ENCODE measurements at regions not wholly inside any gene's neighbourhood (a gene's known extent, or its start where the extent isn't known, plus 50 kb on each side); places are given as distances from the start of the nearest gene placed in this dataset.

DNA sequence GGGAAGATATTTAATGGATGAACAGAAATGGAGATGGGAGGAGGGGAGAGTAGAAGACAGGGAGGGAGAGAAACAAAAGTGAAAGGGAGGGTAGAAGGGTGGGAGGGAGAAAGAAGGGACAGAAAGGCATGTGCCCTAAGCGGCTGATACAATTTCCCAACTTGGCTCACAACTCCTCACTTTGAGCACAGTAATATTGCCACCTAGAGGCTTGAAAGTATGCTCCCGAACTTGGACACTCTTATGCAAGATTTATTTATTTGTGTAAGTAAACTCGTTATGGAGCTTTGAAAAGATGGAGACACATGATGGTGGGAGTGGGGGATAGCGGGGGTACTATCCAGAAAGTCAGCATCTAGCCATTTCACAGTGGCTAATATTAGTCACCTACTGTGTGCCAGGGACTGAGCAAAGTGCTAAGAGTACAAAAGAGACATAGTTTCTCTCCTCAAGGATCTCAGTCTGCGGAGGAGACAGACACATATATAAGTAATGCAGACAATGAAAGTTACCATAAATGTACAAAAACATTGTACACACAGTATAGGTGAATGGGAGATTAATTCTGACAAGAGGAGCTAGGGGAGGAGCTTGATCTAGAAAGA is 189.7 kb downstream of the SEC16B start:
- H3K4me1 ChIP-seq (ENCODE audit: control insufficient read depth in 2 of 2, insufficient read depth in 2 of 2, low read length in 1 of 2), result peaks cover 0 to 2% of the 10 kb centered on the region in 2 donors
- no peaks in the 10 kb centered on the region for H3K9me3 ChIP-seq (ENCODE audit: control insufficient read depth in 2 of 2, insufficient read depth in 1 of 2, low read depth in 1 of 2, low read length in 1 of 2)
- WGBS, 2 donors, result 23 to 27% methylated on average over 5 of the region's 5 CpGs

GRCh38 chr1:177779166-177779965 is 190.5 kb downstream of the SEC16B start:
- Histone ChIP-seq H3K4me1 (ENCODE audit: control insufficient read depth in 2 of 2, insufficient read depth in 2 of 2, low read length in 1 of 2) (no peaks in the 10 kb centered on the region), H3K27ac (ENCODE audit: low read depth in 2 of 2, low read length in 1 of 2) (no peak overlapping the region), H3K9me3 (ENCODE audit: control insufficient read depth in 2 of 2, insufficient read depth in 1 of 2, low read depth in 1 of 2, low read length in 1 of 2) (no peaks in the 10 kb centered on the region), H3K36me3 (ENCODE audit: control insufficient read depth in 2 of 2, insufficient read depth in 2 of 2, low read length in 1 of 2) (no peaks in the 10 kb centered on the region), H3K27me3 (ENCODE audit: control insufficient read depth in 1 of 2, insufficient read depth in 2 of 2, low read length in 2 of 2) (no peaks in the 10 kb centered on the region), H3K4me3 (ENCODE audit: low read depth in 1 of 2, low read length in 2 of 2) (no peak overlapping the region)
- 63 to 69% methylated on average over 10 of the region's 10 CpGs for WGBS, 2 donors

More for the DNA sequence above, 189.7 kb downstream of the SEC16B start:
- Histone ChIP-seq H3K27ac (ENCODE audit: low read depth in 2 of 2, low read length in 1 of 2) (no peak overlapping the region), H3K4me3 (ENCODE audit: low read depth in 1 of 2, low read length in 2 of 2) (no peak overlapping the region), H3K36me3 (ENCODE audit: control insufficient read depth in 2 of 2, insufficient read depth in 2 of 2, low read length in 1 of 2) (no peaks in the 10 kb centered on the region), H3K27me3 (ENCODE audit: control insufficient read depth in 1 of 2, insufficient read depth in 2 of 2, low read length in 2 of 2) (no peaks in the 10 kb centered on the region)

GRCh38 chr1:177775924-177776323 is 193.9 kb downstream of the SEC16B start:
- Histone ChIP-seq H3K9me3 (ENCODE audit: control insufficient read depth in 2 of 2, insufficient read depth in 1 of 2, low read depth in 1 of 2, low read length in 1 of 2) (peaks cover 0 to 3% of the 10 kb centered on the region in 2 donors), H3K4me3 (ENCODE audit: low read depth in 1 of 2, low read length in 2 of 2) (no peak overlapping the region)
- WGBS, 2 donors, result 56 to 67% methylated on average over 4 of the region's 4 CpGs

DNA sequence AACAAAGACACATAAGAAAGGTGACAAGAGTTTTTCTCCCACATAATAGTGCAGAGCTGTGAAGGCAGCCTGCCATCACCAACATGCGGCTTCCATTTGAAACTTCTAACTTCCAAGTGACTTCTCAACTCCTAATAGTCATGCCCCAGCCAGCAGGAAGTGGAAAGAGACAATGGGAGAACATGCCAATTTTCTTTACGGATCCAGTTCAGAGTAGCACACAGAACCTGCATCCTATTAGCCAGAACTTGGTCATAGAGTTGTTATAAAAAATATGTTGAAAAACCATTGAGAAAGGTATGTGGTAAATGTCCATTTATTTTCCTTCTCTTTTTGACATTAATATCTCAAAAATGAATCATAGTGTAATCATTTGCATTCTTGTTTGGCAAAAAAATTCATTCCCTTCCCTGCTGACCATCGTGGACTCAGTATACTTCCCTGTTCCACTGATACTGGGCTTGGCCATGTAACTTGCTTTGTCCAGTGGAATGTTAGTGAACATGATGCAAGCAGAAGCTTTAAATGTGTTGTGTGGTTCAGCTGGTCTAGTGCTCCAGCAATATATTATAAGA is 197.4 kb downstream of the SEC16B start:
- no peaks in the 10 kb centered on the region for H3K36me3 ChIP-seq (ENCODE audit: control insufficient read depth in 2 of 2, insufficient read depth in 2 of 2, low read length in 1 of 2)
- H3K27me3 ChIP-seq (ENCODE audit: control insufficient read depth in 1 of 2, insufficient read depth in 2 of 2, low read length in 2 of 2), result no peaks in the 10 kb centered on the region
- WGBS, 2 donors, result 80 to 83% methylated on average over 3 of the region's 3 CpGs
- H3K9me3 ChIP-seq (ENCODE audit: control insufficient read depth in 2 of 2, insufficient read depth in 1 of 2, low read depth in 1 of 2, low read length in 1 of 2), result peaks cover 0 to 3% of the 10 kb centered on the region in 2 donors
- H3K4me3 ChIP-seq (ENCODE audit: low read depth in 1 of 2, low read length in 2 of 2), result no peak overlapping the region
- no peaks in the 10 kb centered on the region for H3K4me1 ChIP-seq (ENCODE audit: control insufficient read depth in 2 of 2, insufficient read depth in 2 of 2, low read length in 1 of 2)
- H3K27ac ChIP-seq (ENCODE audit: low read depth in 2 of 2, low read length in 1 of 2), result peak overlapping the region in 1 of 2 donors; percentile 3

More at GRCh38 chr1:177775924-177776323, 193.9 kb downstream of the SEC16B start:
- H3K4me1 ChIP-seq (ENCODE audit: control insufficient read depth in 2 of 2, insufficient read depth in 2 of 2, low read length in 1 of 2), result no peaks in the 10 kb centered on the region
- no peak overlapping the region for H3K27ac ChIP-seq (ENCODE audit: low read depth in 2 of 2, low read length in 1 of 2)
- H3K36me3 ChIP-seq (ENCODE audit: control insufficient read depth in 2 of 2, insufficient read depth in 2 of 2, low read length in 1 of 2), result no peaks in the 10 kb centered on the region
- H3K27me3 ChIP-seq (ENCODE audit: control insufficient read depth in 1 of 2, insufficient read depth in 2 of 2, low read length in 2 of 2), result no peaks in the 10 kb centered on the region

DNA sequence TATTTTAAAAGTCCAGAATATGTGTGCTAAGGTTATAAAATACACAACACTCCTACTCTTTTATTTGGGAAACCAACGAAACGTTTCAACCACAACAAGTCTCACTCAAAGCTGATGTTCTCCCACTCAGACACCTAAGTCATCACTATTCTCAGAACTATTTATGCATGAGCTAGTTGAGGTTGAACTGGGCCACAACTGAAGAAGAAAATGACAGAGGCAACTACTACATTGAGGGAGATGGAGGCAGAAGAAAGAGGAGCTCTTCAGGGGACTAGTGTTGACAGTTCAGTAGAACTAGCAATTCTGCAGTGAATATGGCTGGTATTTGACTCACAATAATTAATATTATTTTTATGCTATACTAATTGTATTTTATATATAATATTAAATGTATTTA is 198.2 kb downstream of the SEC16B start:
- Histone ChIP-seq H3K4me1 (ENCODE audit: control insufficient read depth in 2 of 2, insufficient read depth in 2 of 2, low read length in 1 of 2) (no peaks in the 10 kb centered on the region), H3K9me3 (ENCODE audit: control insufficient read depth in 2 of 2, insufficient read depth in 1 of 2, low read depth in 1 of 2, low read length in 1 of 2) (peaks cover 0 to 3% of the 10 kb centered on the region in 2 donors), H3K36me3 (ENCODE audit: control insufficient read depth in 2 of 2, insufficient read depth in 2 of 2, low read length in 1 of 2) (no peaks in the 10 kb centered on the region), H3K27ac (ENCODE audit: low read depth in 2 of 2, low read length in 1 of 2) (no peak overlapping the region), H3K4me3 (ENCODE audit: low read depth in 1 of 2, low read length in 2 of 2) (no peak overlapping the region), H3K27me3 (ENCODE audit: control insufficient read depth in 1 of 2, insufficient read depth in 2 of 2, low read length in 2 of 2) (no peaks in the 10 kb centered on the region)
- WGBS, 2 donors, result 74 to 81% methylated on average over 2 of the region's 2 CpGs

DNA sequence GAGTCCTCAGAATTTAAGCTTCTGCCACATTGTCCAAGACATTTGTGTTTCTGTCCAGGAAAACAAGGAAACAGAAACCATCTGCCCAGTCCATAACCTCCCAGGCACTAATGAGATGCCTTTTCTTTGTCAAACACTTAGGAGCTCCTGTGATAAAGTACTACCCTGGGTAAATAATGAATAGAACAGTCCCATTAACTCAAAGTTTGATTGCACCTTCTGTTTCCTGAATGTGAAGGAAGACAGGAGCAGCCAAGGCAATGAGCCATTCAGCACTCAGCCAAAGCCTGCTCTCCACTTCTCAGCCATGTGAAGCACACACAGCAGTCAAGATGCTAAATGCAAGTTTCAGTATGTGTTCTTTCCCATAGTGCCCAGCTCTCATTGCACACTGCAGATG is 199.8 kb downstream of the SEC16B start:
- no peaks in the 10 kb centered on the region for H3K4me1 ChIP-seq (ENCODE audit: control insufficient read depth in 2 of 2, insufficient read depth in 2 of 2, low read length in 1 of 2)
- H3K4me3 ChIP-seq (ENCODE audit: low read depth in 1 of 2, low read length in 2 of 2), result no peak overlapping the region
- no peaks in the 10 kb centered on the region for H3K36me3 ChIP-seq (ENCODE audit: control insufficient read depth in 2 of 2, insufficient read depth in 2 of 2, low read length in 1 of 2)
- no peaks in the 10 kb centered on the region for H3K27me3 ChIP-seq (ENCODE audit: control insufficient read depth in 1 of 2, insufficient read depth in 2 of 2, low read length in 2 of 2)
- H3K9me3 ChIP-seq (ENCODE audit: control insufficient read depth in 2 of 2, insufficient read depth in 1 of 2, low read depth in 1 of 2, low read length in 1 of 2), result peaks cover 0 to 3% of the 10 kb centered on the region in 2 donors
- H3K27ac ChIP-seq (ENCODE audit: low read depth in 2 of 2, low read length in 1 of 2), result no peak overlapping the region

DNA sequence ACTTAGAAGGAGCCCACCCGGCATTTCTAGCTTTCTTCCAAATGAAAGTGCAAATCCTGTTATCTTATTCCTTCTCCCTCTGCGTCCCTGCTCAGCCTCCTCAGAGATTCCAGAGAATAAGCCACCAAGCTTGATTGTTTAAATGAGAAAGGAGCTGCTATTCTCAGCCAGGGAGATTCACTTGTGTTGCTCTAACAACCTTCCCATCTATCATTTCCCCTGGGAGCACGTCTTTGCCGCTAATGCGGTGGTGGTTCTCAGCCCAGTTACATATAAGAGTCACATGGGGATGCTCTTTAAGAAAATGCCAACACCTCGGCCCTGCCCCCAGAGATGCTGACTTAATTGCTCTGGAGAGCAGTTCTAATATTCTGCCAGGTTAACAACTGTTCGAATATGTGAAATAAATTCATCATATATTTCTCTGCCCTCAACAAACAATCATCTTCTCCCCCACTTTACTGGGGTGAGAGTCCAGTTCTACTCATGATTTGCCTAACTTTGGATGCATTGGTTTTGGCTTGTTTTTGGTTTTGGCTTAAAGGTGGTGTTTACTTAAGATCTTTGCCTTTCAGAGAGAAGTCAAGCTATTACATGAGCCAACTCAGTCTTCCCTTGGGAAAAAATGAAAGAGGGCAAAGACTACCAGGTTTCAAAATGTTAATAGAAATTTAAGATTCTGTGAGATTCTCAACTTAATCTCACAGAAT is 213.9 kb downstream of the SEC16B start:
- WGBS, 2 donors, result 38 to 43% methylated on average over 7 of the region's 7 CpGs
- no peak overlapping the region for H3K27ac ChIP-seq (ENCODE audit: low read depth in 2 of 2, low read length in 1 of 2)
- H3K27me3 ChIP-seq (ENCODE audit: control insufficient read depth in 1 of 2, insufficient read depth in 2 of 2, low read length in 2 of 2), result no peaks in the 10 kb centered on the region
- H3K4me1 ChIP-seq (ENCODE audit: control insufficient read depth in 2 of 2, insufficient read depth in 2 of 2, low read length in 1 of 2), result no peaks in the 10 kb centered on the region
- H3K9me3 ChIP-seq (ENCODE audit: control insufficient read depth in 2 of 2, insufficient read depth in 1 of 2, low read depth in 1 of 2, low read length in 1 of 2), result no peaks in the 10 kb centered on the region
- H3K36me3 ChIP-seq (ENCODE audit: control insufficient read depth in 2 of 2, insufficient read depth in 2 of 2, low read length in 1 of 2), result no peaks in the 10 kb centered on the region
- H3K4me3 ChIP-seq (ENCODE audit: low read depth in 1 of 2, low read length in 2 of 2), result no peak overlapping the region

DNA sequence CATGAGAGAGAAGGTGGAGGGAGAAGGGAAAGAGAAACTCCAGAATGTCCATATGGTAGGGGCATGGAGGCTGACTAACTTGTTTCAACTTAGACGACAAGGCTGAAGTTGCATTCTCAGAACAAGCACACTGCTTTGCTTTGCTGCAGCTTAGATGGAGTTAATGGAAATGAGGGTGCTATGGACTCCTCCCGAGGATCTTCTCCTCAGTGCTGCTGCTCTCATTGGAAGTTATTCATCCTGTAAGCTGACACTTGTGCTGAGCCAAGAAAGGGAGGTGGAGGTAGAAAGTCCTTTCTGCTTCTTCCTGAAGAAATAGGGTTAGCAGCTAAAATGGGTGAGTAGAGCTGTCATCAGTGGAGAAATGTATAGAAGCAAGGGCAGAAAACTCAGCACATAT is 215.3 kb downstream of the SEC16B start:
- H3K4me3 ChIP-seq (ENCODE audit: low read depth in 1 of 2, low read length in 2 of 2), result no peak overlapping the region
- WGBS, 2 donors, result 36 to 37% methylated on average over 2 of the region's 2 CpGs
- H3K4me1 ChIP-seq (ENCODE audit: control insufficient read depth in 2 of 2, insufficient read depth in 2 of 2, low read length in 1 of 2), result no peaks in the 10 kb centered on the region
- no peaks in the 10 kb centered on the region for H3K36me3 ChIP-seq (ENCODE audit: control insufficient read depth in 2 of 2, insufficient read depth in 2 of 2, low read length in 1 of 2)
- H3K9me3 ChIP-seq (ENCODE audit: control insufficient read depth in 2 of 2, insufficient read depth in 1 of 2, low read depth in 1 of 2, low read length in 1 of 2), result no peaks in the 10 kb centered on the region
- no peak overlapping the region for H3K27ac ChIP-seq (ENCODE audit: low read depth in 2 of 2, low read length in 1 of 2)
- H3K27me3 ChIP-seq (ENCODE audit: control insufficient read depth in 1 of 2, insufficient read depth in 2 of 2, low read length in 2 of 2), result no peaks in the 10 kb centered on the region

DNA sequence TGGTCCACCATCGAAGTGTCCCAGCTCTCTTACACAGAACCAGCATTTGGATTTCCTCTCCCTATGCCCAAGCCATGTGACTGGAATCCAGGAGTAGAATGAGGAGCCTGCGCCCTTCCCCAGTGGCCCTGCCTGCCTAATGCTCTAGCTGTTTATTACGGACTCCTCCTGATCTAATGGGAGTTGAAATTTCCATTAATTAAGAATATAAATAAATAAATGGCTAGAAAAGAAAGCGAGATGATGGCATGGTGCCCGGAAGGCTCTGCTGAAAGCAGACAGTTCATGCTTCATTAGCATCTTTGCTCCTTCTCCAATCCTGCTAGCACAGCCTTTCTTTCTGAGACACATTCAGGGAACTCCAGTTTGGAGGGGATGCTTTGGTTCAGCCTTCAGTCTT is 216.2 kb downstream of the SEC16B start:
- no peaks in the 10 kb centered on the region for H3K27me3 ChIP-seq (ENCODE audit: control insufficient read depth in 1 of 2, insufficient read depth in 2 of 2, low read length in 2 of 2)
- no peaks in the 10 kb centered on the region for H3K9me3 ChIP-seq (ENCODE audit: control insufficient read depth in 2 of 2, insufficient read depth in 1 of 2, low read depth in 1 of 2, low read length in 1 of 2)
- H3K36me3 ChIP-seq (ENCODE audit: control insufficient read depth in 2 of 2, insufficient read depth in 2 of 2, low read length in 1 of 2), result no peaks in the 10 kb centered on the region
- H3K4me1 ChIP-seq (ENCODE audit: control insufficient read depth in 2 of 2, insufficient read depth in 2 of 2, low read length in 1 of 2), result no peaks in the 10 kb centered on the region
- no peak overlapping the region for H3K4me3 ChIP-seq (ENCODE audit: low read depth in 1 of 2, low read length in 2 of 2)
- WGBS, 2 donors, result 49 to 57% methylated on average over 5 of the region's 5 CpGs
- H3K27ac ChIP-seq (ENCODE audit: low read depth in 2 of 2, low read length in 1 of 2), result no peak overlapping the region
